GM12878 (cell line): ENCODE measurements at regions not wholly inside any gene's neighbourhood (a gene's known extent, or its start where the extent isn't known, plus 50 kb on each side); places are given as distances from the start of the nearest gene placed in this dataset.

ENCODE experiments used
- ATAC-seq: fragments of 200-7000 bp; cut with Tn5 transposase; 3 replicates; pipeline ENCODE4 v1.9.1; 2020; ENCODE audit warnings: mild to moderate bottlenecking, moderate library complexity
- BruUV-seq: library from RNA; stranded (reverse); fragments of 400-500 nt; replicated peaks from 2 replicates; lab custom pipeline; 2021; lab: Mats Ljungman, UMichigan
- CTCF ChIA-PET: fragments of 300-600 bp; sonication (Branson Sonifier 250); formaldehyde crosslinking; extraction: SDS; loops from one replicate; lab custom pipeline; 2021; ENCODE audit warnings: inconsistent platforms; lab: Yijun Ruan, JAX
- POLR2A ChIA-PET: fragments of 350-600 bp; formaldehyde crosslinking; extraction: SDS; loops from one replicate; lab custom pipeline; 2021; ENCODE audit warnings: inconsistent platforms; lab: Charles Lee
- RAD21 ChIA-PET: fragments of 300-600 bp; sonication (Branson Sonifier 250); formaldehyde crosslinking; loops from one replicate; lab custom pipeline; 2023; ENCODE audit warnings: antibody characterized with exemption; ENCODE audit not compliant: unreplicated experiment; lab: Charles Lee
- SMC1A ChIA-PET: fragments of 300-600 bp; sonication (Branson Sonifier 250); formaldehyde crosslinking; loops from one replicate; lab custom pipeline; 2023; ENCODE audit not compliant: unreplicated experiment, uncharacterized antibody; lab: Charles Lee
- DNase-seq: peaks from one replicate; pipeline ENCODE4 v3.0.0-alpha.2; 2011; ENCODE audit warnings: low read depth, low spot score
- FAIRE-seq: peaks from 3 replicates; lab custom pipeline; 2011; peaks lifted over from hg19 to GRCh38; lab: Jason Lieb, UNC
- H2AFZ ChIP-seq: 2 replicates; pipeline ENCODE4 v1.6.0; 2011; ENCODE audit warnings: low read depth, low read length, control low read depth; ENCODE audit not compliant: control insufficient read depth
- H3K27ac ChIP-seq: 2 replicates; pipeline ENCODE4 v1.5.1; 2011; ENCODE audit warnings: control low read depth; ENCODE audit not compliant: control insufficient read depth, insufficient read depth
- H3K27me3 ChIP-seq, 2 experiments: replicated peaks in 1 of 2; 2 replicates each; pipeline versions ENCODE4 v1.6.0 to v1.6.1; 2011; ENCODE audit warnings: low read length in 1 of 2; ENCODE audit not compliant: control insufficient read depth in 2 of 2, insufficient read depth in 2 of 2
- H3K36me3 ChIP-seq, 2 experiments: 2 replicates each; pipeline ENCODE4 v1.5.1; 2011; ENCODE audit warnings: low read length in 1 of 2; ENCODE audit not compliant: control insufficient read depth in 2 of 2, insufficient read depth in 2 of 2
- H3K4me1 ChIP-seq: 2 replicates; pipeline ENCODE4 v1.6.1; 2011; ENCODE audit warnings: mild to moderate bottlenecking, low read length, moderate library complexity, mixed read lengths; ENCODE audit not compliant: control insufficient read depth, insufficient read depth
- H3K4me2 ChIP-seq: 2 replicates; pipeline ENCODE4 v1.6.0; 2011; ENCODE audit warnings: control low read depth; ENCODE audit not compliant: control insufficient read depth, insufficient read depth
- H3K4me3 ChIP-seq: fragments of 200-600 bp; sonication (generic); 2 replicates; pipeline ENCODE4 v1.5.1; 2016
- H3K79me2 ChIP-seq: 2 replicates; pipeline ENCODE4 v1.6.0; 2011; ENCODE audit warnings: low read length; ENCODE audit not compliant: control insufficient read depth, insufficient read depth
- H3K9ac ChIP-seq: 2 replicates; pipeline ENCODE4 v1.8.0; 2011; ENCODE audit warnings: low read length, control low read depth, mixed read lengths; ENCODE audit not compliant: control insufficient read depth, insufficient read depth
- H3K9me3 ChIP-seq: replicated peaks from 3 replicates; pipeline ENCODE4 v1.5.1; 2011; ENCODE audit warnings: mild to moderate bottlenecking, low read length; ENCODE audit not compliant: control insufficient read depth, insufficient read depth
- H4K20me1 ChIP-seq: 2 replicates; pipeline ENCODE4 v1.6.0; 2011; ENCODE audit not compliant: control insufficient read depth, insufficient read depth
- CHD4 ChIP-seq: fragments of 200-600 bp; sonication (generic); IDR thresholded peaks from 2 replicates; pipeline ENCODE4 v1.6.1; 2016; ENCODE audit warnings: mild to moderate bottlenecking
- E2F8 ChIP-seq: fragments of 450-650 bp; IDR thresholded peaks from 2 replicates; pipeline ENCODE4 v1.6.1; 2018; ENCODE audit warnings: mild to moderate bottlenecking, low read depth, moderate library complexity; ENCODE audit not compliant: partially characterized antibody
- FOXK2 ChIP-seq: fragments of 450-650 bp; IDR thresholded peaks from 2 replicates; pipeline ENCODE4 v1.6.1; 2017; ENCODE audit warnings: mild to moderate bottlenecking, moderate library complexity
- HSF1 ChIP-seq: fragments of 150-350 bp; IDR thresholded peaks from 2 replicates; pipeline ENCODE4 v1.6.1; 2014; ENCODE audit warnings: mild to moderate bottlenecking, low read depth, low read length
- NBN ChIP-seq: fragments of 450-650 bp; IDR thresholded peaks from 2 replicates; pipeline ENCODE4 v1.6.1; 2016
- NR2F1 ChIP-seq: fragments of 450-650 bp; conservative IDR thresholded peaks from 2 replicates; pipeline ENCODE4 v1.6.1; 2017; ENCODE audit warnings: mild to moderate bottlenecking
- NRF1 ChIP-seq: conservative IDR thresholded peaks from 2 replicates; pipeline ENCODE4 v1.6.1; 2011; ENCODE audit warnings: mild to moderate bottlenecking, low read depth, low read length, improper control_type of control experiment
- POU2F2 ChIP-seq: IDR thresholded peaks from 3 replicates; pipeline ENCODE4 v1.6.1; 2011; ENCODE audit warnings: low read depth, mild to moderate bottlenecking, low read length, borderline replicate concordance
- SPI1 ChIP-seq: IDR thresholded peaks from 2 replicates; pipeline ENCODE4 v1.6.1; 2011; ENCODE audit warnings: low read depth, mild to moderate bottlenecking, low read length, moderate library complexity, borderline replicate concordance; ENCODE audit not compliant: insufficient read depth
- STAT1 ChIP-seq: fragments of 450-650 bp; conservative IDR thresholded peaks from 2 replicates; pipeline ENCODE4 v1.6.1; 2014; ENCODE audit warnings: antibody characterized with exemption, mild to moderate bottlenecking
- SUZ12 ChIP-seq: fragments of 200-600 bp; sonication (generic); IDR thresholded peaks from one replicate; pipeline ENCODE4 v1.6.1; 2018; ENCODE audit warnings: antibody characterized with exemption, mild to moderate bottlenecking; ENCODE audit not compliant: unreplicated experiment
- WRNIP1 ChIP-seq: IDR thresholded peaks from 2 replicates; pipeline ENCODE4 v1.6.1; 2011; ENCODE audit warnings: low read depth, low read length, improper control_type of control experiment, borderline replicate concordance
- ZNF592 ChIP-seq: fragments of 450-650 bp; IDR thresholded peaks from 2 replicates; pipeline ENCODE4 v1.6.1; 2017; ENCODE audit warnings: mild to moderate bottlenecking, moderate library complexity
- WGBS: methylation state at CpG from one replicate; pipeline ENCODE4 v1.1.6; 2016; ENCODE audit warnings: low lambda C conversion rate; ENCODE audit not compliant: insufficient replicate concordance, insufficient coverage; ENCODE audit errors: missing lambda C conversion rate; 5-methylcytosine and 5-hydroxymethylcytosine counted together
- in situ Hi-C: fragments of 300-500 bp; cut with MboI; formaldehyde crosslinking; loops from 9 replicates; pipeline ENCODE4 v1.14.3; 2018; ENCODE audit warnings: mixed read lengths
- intact Hi-C: fragments of 100-400 bp; cut with micrococcal nuclease; formaldehyde crosslinking; loops from one replicate; pipeline ENCODE4 v1.14.2; 2022; ENCODE audit not compliant: unreplicated experiment

GRCh38 chr4:120155287-120155686 lies 88.6 kb upstream of the MAD2L1 start:
- no TSS peak for BruUV-seq
- FAIRE-seq, result no peak

More at GRCh38 chr4:120155287-120155686, 88.6 kb upstream of the MAD2L1 start:
- Histone ChIP-seq H3K9ac (no peak overlapping the region), H2AFZ (no peak overlapping the region), H3K9me3 (no peaks in the 10 kb centered on the region), H3K27me3 (no peaks in the 10 kb centered on the region), H3K4me3 (no peak overlapping the region), H3K79me2 (no peaks in the 10 kb centered on the region), H3K4me1 (no peaks in the 10 kb centered on the region), H3K36me3 (no peaks in the 10 kb centered on the region), H4K20me1 (no peaks in the 10 kb centered on the region), H3K27ac (no peak overlapping the region), H3K4me2 (no peak overlapping the region)
- DNase-seq (no peak), ATAC-seq (no peak)
- WGBS, result 23% methylated on average over 3 of the region's 3 CpGs
- in situ Hi-C loops, result loop anchor here (10.0 to 25.0 kb wide), 2 partner anchors 940 to 1157 kb away; no protein-coding TSS in a partner anchor
- CTCF ChIA-PET, result interaction anchor here (0.6 to 1.8 kb wide), 12 partner anchors 9 to 1182 kb away, joined by 3 to 8 read pairs (median 3); no protein-coding TSS in a partner anchor
- SMC1A ChIA-PET, result interaction anchor here (0.7 to 1.5 kb wide), 8 partner anchors 12 to 1763 kb away, joined by 3 to 6 read pairs (median 3); no protein-coding TSS in a partner anchor
- POLR2A ChIA-PET, result interaction anchor here (0.5 kb wide), 1 partner anchor 25 kb away, joined by 4 read pairs; no protein-coding TSS in a partner anchor
- TF ChIP-seq POU2F2, result no peak
- no peak for TF ChIP-seq FOXK2
- TF ChIP-seq SUZ12, result no peak
- TF ChIP-seq HSF1, result no peak
- no peak for TF ChIP-seq NRF1
- TF ChIP-seq NBN, result no peak
- no peak for TF ChIP-seq E2F8
- no peak for TF ChIP-seq STAT1
- no peak for TF ChIP-seq NR2F1
- TF ChIP-seq SPI1, result no peak
- TF ChIP-seq ZNF592, result no peak
- no peak for TF ChIP-seq WRNIP1
- TF ChIP-seq CHD4, result no peak
- RAD21 ChIA-PET, result interaction anchor here (0.7 to 1.6 kb wide), 5 partner anchors 86 to 1152 kb away, joined by 3 to 10 read pairs (median 4); no protein-coding TSS in a partner anchor
- intact Hi-C loops, result loop anchor here (5.0 to 10.0 kb wide), 6 partner anchors 562 to 1152 kb away; no protein-coding TSS in a partner anchor
